OCI-LY7 (cell line): ENCODE measurements at regions not wholly inside any gene's neighbourhood (a gene's known extent, or its start where the extent isn't known, plus 50 kb on each side); places are given as distances from the start of the nearest gene placed in this dataset.

ENCODE experiments used
- EZH2phosphoT487 ChIP-seq: fragments of 200-600 bp; sonication (generic); IDR thresholded peaks from 2 replicates; pipeline ENCODE4 v1.6.1; 2018; ENCODE audit warnings: low read depth, borderline replicate concordance, mild to moderate bottlenecking, mixed run types, antibody characterized with exemption, low read length, moderate library complexity, mixed read lengths
- TF ChIP-seq, protein P1 (sequence below): fragments of 200-600 bp; sonication (generic); conservative IDR thresholded peaks from 2 replicates; pipeline ENCODE4 v1.5.1; 2014; ENCODE audit warnings: mild to moderate bottlenecking, antibody characterized with exemption, low read length, moderate library complexity, mixed read lengths

DNA sequence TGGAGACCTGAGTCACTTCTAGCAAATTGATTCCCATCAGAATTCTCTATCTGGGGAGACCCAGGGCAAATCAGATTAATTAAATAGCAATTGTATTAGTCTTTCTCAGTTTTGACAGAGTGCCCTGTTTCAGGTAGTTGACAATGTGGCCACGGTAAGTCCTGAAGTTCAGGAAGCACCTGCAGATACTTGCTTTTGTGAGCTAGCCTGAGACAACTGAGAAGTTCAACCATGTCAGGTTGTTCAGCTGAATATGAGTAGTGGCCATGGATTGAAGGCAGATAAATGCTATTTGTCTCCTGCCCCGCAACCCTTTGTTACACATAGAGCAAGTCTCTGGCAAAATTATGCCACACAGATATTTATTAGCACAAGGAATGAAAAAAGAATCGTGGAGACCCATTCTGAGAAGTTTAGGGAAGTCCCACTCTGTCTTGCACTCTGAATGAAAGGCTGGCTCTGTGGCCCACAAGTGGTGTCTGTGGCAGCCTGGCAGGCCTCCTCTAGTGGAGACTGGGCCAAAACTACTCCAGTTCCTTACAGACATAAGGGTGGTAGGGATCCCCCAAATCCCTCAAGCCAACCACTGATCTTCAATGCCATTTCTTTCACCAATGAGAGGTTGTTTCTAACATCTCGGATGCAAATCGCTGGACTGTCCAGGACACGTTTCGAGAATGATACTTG lies 61.3 kb downstream of the POU3F3 start:
- TF ChIP-seq, protein P1, sequence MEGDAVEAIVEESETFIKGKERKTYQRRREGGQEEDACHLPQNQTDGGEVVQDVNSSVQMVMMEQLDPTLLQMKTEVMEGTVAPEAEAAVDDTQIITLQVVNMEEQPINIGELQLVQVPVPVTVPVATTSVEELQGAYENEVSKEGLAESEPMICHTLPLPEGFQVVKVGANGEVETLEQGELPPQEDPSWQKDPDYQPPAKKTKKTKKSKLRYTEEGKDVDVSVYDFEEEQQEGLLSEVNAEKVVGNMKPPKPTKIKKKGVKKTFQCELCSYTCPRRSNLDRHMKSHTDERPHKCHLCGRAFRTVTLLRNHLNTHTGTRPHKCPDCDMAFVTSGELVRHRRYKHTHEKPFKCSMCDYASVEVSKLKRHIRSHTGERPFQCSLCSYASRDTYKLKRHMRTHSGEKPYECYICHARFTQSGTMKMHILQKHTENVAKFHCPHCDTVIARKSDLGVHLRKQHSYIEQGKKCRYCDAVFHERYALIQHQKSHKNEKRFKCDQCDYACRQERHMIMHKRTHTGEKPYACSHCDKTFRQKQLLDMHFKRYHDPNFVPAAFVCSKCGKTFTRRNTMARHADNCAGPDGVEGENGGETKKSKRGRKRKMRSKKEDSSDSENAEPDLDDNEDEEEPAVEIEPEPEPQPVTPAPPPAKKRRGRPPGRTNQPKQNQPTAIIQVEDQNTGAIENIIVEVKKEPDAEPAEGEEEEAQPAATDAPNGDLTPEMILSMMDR = no peak
- no peak for TF ChIP-seq EZH2phosphoT487
